Stimulated activated naive CD8-positive, alpha-beta T cell treated with anti-CD3 and anti-CD28 coated beads, Interleukin-15, amount 100 ng/mL, for 72 hours (primary cell): ENCODE measurements at regions not wholly inside any gene's neighbourhood (a gene's known extent, or its start where the extent isn't known, plus 50 kb on each side); places are given as distances from the start of the nearest gene placed in this dataset.

Experiments used
- ATAC-seq: fragments of 150-1000 bp; cut with Tn5 transposase; 2 replicates; pipeline ENCODE4 v1.10.0; 2021; ENCODE audit warnings: mild to moderate bottlenecking, moderate library complexity
- DNase-seq, 2 donors: peaks; one replicate each; pipeline ENCODE4 v3.0.0; 2021 to 2022
- H3K27ac Mint-ChIP-seq, 2 donors: one replicate each; pipeline ENCODE4 v1.8.0; 2022; ENCODE audit warnings: mild to moderate bottlenecking in 2 of 2, mixed read lengths in 2 of 2, moderate library complexity in 2 of 2
- H3K27me3 Mint-ChIP-seq: one replicate; pipeline ENCODE4 v1.8.0; 2022; ENCODE audit warnings: mixed read lengths
- H3K4me1 Mint-ChIP-seq: one replicate; pipeline ENCODE4 v1.8.0; 2022; ENCODE audit warnings: mild to moderate bottlenecking, mixed read lengths
- H3K4me3 Mint-ChIP-seq, 2 donors: one replicate each; pipeline ENCODE4 v1.8.0; 2022; ENCODE audit warnings: mild to moderate bottlenecking in 2 of 2, mixed read lengths in 2 of 2, moderate library complexity in 1 of 2
- H3K9me3 Mint-ChIP-seq, 2 donors: one replicate each; pipeline ENCODE4 v1.8.0; 2022; ENCODE audit warnings: mixed read lengths in 2 of 2

DNA sequence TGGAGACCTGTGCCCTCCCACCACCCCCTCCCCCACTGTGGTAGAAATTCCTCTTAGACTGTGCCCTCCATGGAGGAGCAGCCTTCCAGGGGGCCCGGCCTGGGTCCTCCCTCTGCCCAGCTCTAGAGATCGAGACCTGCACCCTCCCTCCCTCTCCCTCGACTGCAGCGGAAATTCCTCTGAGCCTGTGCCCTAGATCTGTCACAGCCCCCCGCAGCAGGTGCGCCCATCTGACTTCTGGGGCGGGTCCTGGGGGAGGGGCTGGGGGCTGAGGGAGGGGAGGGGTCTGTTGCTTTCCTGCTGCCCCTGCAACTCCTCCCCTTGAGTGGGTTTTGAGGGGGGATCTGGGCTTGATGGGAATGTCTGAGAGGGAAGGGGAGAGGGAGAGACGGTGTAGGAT is 177.8 kb upstream of the GSE1 start:
- no peak for DNase-seq
- Mint-ChIP-seq H3K27me3 (no peaks in the 10 kb centered on the region), H3K4me3 (no peak overlapping the region), H3K9me3 (no peaks in the 10 kb centered on the region), H3K27ac (no peak overlapping the region), H3K4me1 (peaks cover 4% of the 10 kb centered on the region)
- ATAC-seq: no peak

DNA sequence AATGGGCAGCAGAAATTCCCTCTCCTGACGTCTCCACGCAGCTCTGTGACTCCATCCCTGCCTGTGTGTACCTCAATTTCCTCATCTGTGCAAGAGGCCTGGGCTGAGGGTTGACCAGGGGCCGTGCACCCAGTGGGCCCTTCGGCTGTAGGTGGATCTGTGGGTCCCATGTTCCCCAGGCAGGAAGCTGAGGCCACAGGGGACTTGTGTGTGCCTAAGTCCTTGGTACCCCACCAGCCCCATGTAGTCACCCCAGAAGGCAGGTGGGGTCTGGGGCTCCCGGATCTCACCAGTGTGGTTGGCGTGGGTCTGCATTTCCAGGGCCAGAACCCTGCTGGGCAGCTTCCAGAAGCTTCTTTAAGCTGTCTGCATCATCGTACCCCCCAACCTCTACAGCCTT is 177.4 kb upstream of the GSE1 start:
- no peaks in the 10 kb centered on the region for H3K9me3 Mint-ChIP-seq
- no peak for ATAC-seq

DNA sequence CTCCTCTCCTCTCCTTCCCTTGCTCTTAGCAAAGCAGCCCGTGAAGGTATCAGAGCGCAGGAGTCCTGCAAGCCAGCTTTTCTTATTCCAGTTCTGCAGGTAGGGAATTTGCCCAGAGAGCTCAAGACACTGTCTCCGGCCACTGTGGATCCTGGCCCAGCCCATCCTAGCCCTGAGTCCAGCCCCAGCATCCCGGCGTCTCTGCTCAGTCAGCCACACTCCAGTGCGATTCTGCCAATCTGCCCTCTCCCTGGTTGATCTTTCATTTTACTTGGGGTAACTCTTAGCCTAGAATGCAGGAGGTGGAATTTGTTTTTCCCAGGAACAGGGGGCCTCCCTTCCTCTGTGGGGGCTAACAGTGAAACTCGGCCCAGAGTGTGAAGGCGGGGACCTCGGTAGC is 176.9 kb upstream of the GSE1 start:
- no peaks in the 10 kb centered on the region for H3K9me3 Mint-ChIP-seq
- no peaks in the 10 kb centered on the region for H3K27me3 Mint-ChIP-seq
- no peak overlapping the region for H3K4me3 Mint-ChIP-seq
- ATAC-seq (no peak), DNase-seq (no peak)
- peaks cover 4% of the 10 kb centered on the region for H3K4me1 Mint-ChIP-seq
- H3K27ac Mint-ChIP-seq: no peak overlapping the region

More for the DNA sequence above, 177.4 kb upstream of the GSE1 start:
- Mint-ChIP-seq H3K4me3 (no peak overlapping the region), H3K27me3 (no peaks in the 10 kb centered on the region), H3K4me1 (peaks cover 4% of the 10 kb centered on the region), H3K27ac (peak overlapping the region in 1 of 2 donors; percentile 53)
- DNase-seq: no peak

DNA sequence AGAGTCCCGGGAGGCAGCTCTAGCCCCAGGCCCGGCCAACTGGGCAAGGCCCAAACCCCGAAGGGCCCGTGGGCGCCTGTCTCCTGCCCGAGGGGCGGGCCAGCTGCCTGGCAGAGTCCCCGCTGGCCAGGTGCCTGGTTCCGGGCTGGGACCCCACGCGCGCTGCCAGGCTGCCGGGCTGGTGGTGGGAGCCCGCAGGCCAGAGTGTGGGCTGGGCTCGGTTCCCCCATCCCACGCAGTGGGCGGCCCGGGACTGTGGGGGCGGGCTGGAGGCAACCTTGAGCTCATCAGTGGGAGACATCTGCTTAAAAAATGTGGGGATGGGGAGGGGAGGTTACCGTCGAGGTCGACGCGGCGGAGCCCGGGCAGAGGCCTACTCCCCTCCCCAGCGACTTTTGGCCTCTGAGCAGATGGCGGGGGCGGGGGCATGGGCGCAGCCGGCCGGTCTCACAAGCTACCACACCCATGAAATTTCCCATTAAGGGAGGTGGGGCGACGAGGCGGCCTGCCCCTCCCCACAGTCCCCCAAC is 176.4 kb upstream of the GSE1 start:
- no peak overlapping the region for H3K27ac Mint-ChIP-seq
- peaks cover 4% of the 10 kb centered on the region for H3K4me1 Mint-ChIP-seq
- no peaks in the 10 kb centered on the region for H3K27me3 Mint-ChIP-seq
- no peaks in the 10 kb centered on the region for H3K9me3 Mint-ChIP-seq
- no peak overlapping the region for H3K4me3 Mint-ChIP-seq
- DNase-seq: no peak
- ATAC-seq: peak; percentile 29

DNA sequence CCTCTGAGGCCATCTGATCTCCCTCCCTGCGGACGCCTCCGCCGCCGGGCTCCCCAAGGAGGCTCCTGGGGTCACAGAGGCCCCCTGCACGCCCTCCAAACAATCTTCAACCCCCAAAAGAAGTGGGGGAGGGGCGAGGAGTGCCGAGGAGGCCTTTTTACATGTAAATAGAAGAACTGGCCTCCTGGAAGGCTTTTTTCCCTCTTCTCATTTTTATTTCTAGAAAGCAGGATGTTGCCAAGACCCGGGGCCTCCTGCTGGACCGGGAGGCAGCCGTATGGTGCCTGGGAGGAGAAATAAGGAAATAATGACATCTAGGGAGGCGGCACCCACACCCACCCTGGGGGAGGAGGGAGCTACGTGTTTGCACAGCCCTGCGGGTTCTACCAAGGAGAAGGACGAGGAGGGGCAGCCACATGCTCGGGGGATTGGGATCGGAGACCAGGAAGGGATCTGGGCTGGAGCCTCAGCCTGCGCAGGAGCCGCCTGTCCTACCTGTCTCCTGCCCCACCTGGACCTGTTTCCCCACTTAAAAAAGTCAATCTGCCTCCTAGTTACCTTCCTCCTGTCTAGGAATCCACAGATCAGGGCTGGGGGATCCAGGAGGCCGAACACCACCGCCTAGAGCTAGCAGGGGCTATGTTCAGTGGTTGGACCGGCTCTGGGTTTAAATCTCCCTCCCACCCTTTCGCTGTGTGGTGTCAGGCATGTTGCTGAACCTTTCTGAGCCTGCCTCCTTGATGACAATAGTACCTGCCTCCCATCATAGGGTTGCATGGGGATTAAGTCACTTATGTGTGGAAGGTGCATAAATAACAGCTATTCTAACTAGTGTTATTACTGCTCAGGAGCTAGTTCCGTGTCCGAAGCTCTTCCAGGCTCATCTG is 175.7 kb upstream of the GSE1 start:
- Mint-ChIP-seq H3K27me3 (no peaks in the 10 kb centered on the region), H3K9me3 (no peaks in the 10 kb centered on the region), H3K4me1 (peaks cover 4% of the 10 kb centered on the region), H3K4me3 (no peak overlapping the region), H3K27ac (no peak overlapping the region)
- ATAC-seq (peak; percentile 36), DNase-seq (no peak)

DNA sequence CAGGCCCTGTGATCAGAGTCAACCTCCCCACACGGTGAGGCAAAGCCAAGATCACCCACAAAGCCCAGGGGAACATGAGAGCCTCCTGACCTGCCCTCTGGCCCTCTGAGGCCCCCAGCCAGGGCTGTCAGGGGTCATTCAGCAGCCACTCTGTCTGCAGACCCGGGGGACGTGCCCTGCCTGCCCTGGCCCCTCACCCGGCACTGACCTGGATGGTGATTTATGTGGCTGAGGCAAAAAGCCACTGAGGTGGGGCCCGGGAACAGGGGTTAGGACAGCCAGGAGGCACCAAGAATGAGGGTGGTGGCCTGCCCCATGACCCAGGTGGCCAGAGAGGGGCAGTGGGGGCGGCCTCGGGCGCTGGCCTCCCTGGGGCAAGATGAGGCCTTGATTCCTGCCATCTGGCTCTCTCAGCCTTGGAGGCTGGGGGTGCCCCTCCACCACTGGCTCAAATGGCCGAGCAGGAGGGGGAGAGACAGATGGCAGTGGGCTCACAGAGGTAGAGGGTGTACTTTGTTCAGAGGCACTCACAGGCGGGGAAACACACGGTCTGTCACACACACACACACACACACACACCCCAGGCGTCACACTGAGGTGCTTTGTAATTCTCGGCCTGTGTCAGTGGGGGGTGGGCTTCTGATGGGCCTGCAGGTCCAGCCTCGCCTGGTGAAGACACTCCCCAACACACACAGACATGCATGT is 174.0 kb upstream of the GSE1 start:
- ATAC-seq: no peak
- Mint-ChIP-seq H3K27ac (no peak overlapping the region), H3K27me3 (no peaks in the 10 kb centered on the region)

DNA sequence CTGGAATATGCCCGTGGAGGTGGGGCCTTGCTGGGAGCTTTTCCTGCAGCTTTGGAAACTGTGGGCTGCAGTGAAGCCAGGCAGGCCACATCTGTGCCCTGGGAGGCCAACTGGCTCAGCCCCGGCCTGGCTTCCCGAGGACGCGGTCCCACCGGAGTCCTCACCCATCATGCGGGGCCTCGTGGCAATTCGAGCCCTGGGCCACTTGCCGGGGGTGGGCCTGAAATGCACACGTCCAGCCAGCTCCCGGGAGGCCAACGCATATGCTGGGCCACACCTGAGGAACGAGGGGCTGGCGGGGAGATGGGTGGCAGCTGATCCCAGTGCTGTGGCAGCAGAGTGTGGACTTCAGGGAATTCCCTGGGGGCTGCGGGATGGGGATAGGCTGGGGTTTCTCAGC is 172.4 kb upstream of the GSE1 start:
- Mint-ChIP-seq H3K4me3 (no peak overlapping the region), H3K9me3 (no peaks in the 10 kb centered on the region), H3K4me1 (peaks cover 14% of the 10 kb centered on the region), H3K27me3 (no peaks in the 10 kb centered on the region), H3K27ac (no peak overlapping the region)
- ATAC-seq (no peak), DNase-seq (no peak)

More for the DNA sequence above, 174.0 kb upstream of the GSE1 start:
- Mint-ChIP-seq H3K4me1 (peaks cover 4% of the 10 kb centered on the region), H3K4me3 (no peak overlapping the region), H3K9me3 (no peaks in the 10 kb centered on the region)
- DNase-seq: no peak

DNA sequence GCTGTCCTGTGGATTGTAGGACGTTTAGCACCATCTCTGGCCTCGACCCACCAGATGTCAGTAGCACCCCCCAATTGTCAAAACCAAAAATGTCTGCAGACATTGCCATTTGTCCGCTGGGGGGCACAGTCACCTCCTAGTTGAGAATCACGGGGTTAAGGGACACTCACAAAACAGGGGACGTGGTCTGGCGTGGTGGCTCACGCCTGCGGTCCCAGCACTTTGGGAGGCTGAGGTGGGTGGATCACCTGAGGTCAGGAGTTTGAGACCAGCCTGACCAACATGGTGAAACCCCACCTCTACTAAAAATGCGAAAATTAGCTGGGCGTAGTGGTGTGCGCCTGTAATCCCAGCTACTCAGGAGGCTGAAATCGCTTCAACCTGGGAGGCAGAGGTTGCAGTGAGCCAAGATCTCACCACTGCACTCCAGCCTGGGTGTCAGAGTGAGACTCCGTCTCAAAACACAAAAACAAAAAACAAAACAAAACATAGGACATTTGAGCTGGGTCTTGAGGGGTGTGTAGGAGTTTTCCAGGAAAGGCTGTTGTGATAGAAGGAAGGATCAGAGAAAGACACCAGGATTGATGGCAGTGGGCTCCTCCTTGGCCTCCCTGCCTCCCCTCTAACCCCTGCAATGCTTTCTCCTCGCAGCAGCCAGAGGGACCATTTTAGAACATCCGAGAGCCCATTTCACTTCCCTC is 171.8 kb upstream of the GSE1 start:
- Mint-ChIP-seq H3K9me3 (no peaks in the 10 kb centered on the region), H3K27ac (no peak overlapping the region), H3K4me3 (no peak overlapping the region), H3K4me1 (peaks cover 18% of the 10 kb centered on the region), H3K27me3 (no peaks in the 10 kb centered on the region)
- ATAC-seq: no peak
- no peak for DNase-seq

DNA sequence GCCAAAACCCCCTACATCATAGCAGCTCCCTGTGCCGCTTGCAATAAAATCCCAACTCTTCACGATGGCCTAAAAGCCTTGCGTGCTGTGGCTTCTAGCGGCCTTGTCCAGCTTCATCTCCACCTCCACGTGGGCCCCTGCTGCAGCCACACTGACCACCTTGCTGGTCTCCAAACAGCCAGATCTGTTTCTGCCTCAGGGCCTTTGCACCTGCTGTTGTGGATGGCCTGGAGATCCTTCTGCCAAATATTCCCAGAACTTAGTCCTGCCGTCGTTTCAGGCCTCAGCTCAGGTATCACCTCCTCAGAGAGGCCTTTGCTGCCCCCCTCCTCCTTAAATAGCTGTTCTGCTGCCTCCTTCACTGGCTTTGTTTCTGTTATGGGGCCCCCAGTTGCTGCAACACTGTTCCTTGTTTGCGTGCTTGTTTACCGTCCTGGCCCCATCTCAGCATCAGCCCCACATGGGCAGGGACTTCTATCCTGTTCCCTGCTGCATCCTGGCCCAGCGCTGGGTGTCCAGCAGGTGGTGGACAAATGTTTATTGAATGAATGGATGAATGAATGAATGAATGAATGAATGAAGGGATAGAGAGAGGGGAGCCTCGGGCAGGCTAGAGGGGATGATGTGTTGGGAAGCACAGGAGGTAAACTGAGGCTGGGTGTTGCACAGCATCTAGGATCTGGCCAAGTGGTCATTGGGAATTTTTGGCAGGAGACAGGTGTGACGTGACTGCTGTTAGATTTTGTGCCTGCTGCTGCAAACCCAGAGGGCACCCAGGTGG is 171.0 kb upstream of the GSE1 start:
- Mint-ChIP-seq H3K9me3 (no peaks in the 10 kb centered on the region), H3K4me3 (no peak overlapping the region)

DNA sequence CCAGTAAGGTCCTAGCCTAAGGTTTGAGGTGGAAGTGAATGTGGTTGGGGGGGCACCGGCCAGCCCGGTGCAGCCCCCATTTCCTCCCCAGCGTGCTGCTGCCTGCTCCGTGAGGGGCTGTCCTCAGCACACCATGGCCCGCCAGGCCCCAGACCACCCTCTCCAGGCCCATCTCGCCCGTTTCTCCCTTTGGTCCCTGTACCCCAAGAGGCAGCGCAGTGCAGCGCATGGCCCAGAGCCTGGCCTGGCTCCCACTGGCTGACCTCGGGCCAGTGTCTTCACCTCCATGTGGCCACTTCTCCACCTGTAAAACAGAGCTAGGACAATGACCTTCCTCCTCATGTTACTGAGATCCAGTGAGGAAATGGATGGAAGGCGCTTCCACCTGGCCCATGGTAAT is 170.0 kb upstream of the GSE1 start:
- ATAC-seq: no peak
- no peak for DNase-seq

More for the DNA sequence above, 171.0 kb upstream of the GSE1 start:
- Mint-ChIP-seq H3K27me3 (no peaks in the 10 kb centered on the region), H3K4me1 (peaks cover 26% of the 10 kb centered on the region), H3K27ac (no peak overlapping the region)
- DNase-seq: no peak
- no peak for ATAC-seq

DNA sequence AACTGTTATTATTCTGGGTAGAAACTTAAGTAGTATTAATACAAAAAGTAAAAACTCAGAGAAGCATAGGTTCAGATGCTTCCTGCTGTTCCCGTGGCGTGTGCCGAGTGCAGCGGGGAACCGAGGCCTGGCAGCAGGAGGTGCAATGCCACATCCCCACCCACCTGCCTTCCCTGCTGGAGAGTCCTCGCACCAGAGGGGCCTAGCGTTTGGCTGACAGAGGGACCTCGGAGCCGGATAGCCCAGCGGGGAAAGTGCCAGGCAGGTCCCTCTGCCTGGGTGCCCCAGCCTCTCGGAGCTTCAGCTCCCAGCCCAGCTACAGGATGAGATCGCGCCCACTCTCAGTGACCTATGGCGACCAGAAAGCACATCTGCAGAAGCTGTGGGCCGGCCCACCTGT is 169.6 kb upstream of the GSE1 start:
- Mint-ChIP-seq H3K4me3 (no peak overlapping the region), H3K9me3 (no peaks in the 10 kb centered on the region), H3K27ac (no peak overlapping the region), H3K27me3 (no peaks in the 10 kb centered on the region), H3K4me1 (peaks cover 39% of the 10 kb centered on the region)
- DNase-seq: no peak
- ATAC-seq: no peak

More for the DNA sequence above, 170.0 kb upstream of the GSE1 start:
- H3K9me3 Mint-ChIP-seq: no peaks in the 10 kb centered on the region
- H3K27ac Mint-ChIP-seq: no peak overlapping the region
- H3K4me1 Mint-ChIP-seq: peaks cover 35% of the 10 kb centered on the region
- H3K27me3 Mint-ChIP-seq: no peaks in the 10 kb centered on the region
- no peak overlapping the region for H3K4me3 Mint-ChIP-seq

DNA sequence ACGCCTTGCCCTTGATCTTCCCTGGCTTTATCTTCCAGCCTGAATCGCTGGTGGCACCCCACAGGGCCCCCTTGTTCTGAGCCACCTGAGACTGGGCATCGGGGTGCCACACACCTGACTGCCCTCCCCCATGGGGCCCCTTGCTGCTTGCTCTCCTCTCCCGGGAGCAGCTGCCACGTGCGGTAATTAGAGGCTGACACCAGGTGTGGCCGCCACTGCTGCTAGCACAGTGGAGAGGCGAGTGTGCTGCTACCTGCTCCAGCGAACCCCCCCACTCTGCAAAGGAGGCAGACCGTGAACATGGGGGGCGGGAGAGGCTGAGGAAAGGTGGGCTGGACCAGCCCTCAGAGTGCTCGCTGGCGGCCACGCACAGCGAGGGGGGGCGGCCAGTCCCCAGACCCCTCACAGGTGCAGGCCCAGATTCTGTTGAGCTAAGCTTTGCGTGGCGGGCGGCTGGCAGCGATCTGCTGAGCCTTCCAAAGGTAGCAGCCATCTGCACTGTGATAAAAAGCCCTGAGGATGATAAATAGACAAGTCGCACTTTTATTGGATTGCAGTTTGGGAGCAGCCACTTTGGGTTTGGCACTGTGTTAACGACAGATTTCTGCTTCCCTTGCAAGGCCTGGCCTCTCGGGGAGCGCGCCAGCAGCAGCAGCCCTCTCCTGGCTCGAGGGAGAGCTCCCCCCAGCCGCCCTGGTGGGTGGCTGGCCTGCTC is 167.9 kb upstream of the GSE1 start:
- H3K4me1 Mint-ChIP-seq: peaks cover 55% of the 10 kb centered on the region
- no peak overlapping the region for H3K4me3 Mint-ChIP-seq
- no peak overlapping the region for H3K27ac Mint-ChIP-seq
- H3K9me3 Mint-ChIP-seq: no peaks in the 10 kb centered on the region
- DNase-seq: no peak
- H3K27me3 Mint-ChIP-seq: no peaks in the 10 kb centered on the region
- ATAC-seq: no peak

DNA sequence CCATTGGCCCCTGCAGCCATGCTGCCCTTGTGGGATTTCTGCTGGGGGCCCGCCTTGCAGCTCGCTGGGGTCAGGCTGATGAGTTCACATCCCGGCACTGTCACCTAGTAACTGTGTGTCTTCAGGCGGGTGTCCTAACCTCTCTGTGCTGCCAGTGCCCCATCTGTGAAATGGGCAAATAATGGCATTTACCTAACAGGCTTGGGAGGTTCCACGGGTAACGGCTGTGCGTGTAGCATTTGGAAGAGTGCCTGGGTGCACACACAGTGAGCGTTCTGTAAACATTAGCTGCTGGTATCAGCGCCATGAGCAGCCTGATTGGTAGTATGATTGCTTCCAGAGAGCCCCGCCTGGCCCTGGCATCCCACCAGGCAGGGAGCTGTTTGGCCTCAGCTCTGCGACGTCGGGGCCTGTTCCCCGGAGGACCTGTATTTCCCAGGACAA is 167.3 kb upstream of the GSE1 start:
- no peak overlapping the region for H3K4me3 Mint-ChIP-seq
- H3K27ac Mint-ChIP-seq: no peak overlapping the region
- no peaks in the 10 kb centered on the region for H3K9me3 Mint-ChIP-seq
- H3K27me3 Mint-ChIP-seq: no peaks in the 10 kb centered on the region
- peaks cover 56% of the 10 kb centered on the region for H3K4me1 Mint-ChIP-seq
- ATAC-seq (no peak), DNase-seq (no peak)

DNA sequence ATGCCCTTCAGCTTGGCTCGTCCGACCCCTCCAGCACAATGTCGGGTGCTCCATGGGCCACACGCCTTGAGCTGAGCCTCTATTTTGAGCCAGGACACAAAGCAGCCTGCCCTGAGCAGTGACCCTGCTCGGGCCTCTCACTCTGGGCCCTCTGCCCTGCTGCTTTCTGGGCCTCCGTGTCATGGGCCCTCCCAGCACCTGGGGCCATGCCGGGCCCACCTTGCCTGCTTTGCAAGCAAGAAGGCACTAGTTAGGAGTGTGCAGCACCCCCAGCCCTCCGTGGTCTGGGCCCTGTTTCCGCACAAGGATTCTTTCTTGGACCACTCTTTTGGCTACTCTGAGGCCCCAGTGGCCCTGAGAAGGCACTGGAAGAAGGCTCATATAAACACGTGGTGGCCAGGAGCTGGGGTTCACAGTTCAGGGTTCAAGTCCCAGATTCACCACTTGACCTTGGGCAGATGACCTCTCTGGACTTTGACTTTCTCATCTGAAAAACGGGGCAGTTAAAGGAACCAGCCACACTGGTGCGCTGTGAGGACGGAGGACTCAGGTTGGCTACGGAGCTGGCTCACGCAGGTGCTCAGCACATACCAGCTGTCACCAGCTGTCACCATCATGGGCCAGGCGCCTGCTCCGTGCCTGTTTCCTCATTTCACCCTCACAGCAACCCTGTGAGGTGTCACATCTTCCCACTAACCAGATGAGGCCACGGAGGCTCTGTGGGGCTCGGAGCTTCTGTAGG is 166.0 kb upstream of the GSE1 start:
- H3K4me1 Mint-ChIP-seq: peaks cover 69% of the 10 kb centered on the region
- no peak overlapping the region for H3K4me3 Mint-ChIP-seq
- no peaks in the 10 kb centered on the region for H3K27me3 Mint-ChIP-seq
- no peaks in the 10 kb centered on the region for H3K9me3 Mint-ChIP-seq
- ATAC-seq (no peak), DNase-seq (no peak)
- H3K27ac Mint-ChIP-seq: peak overlapping the region in 1 of 2 donors; percentile 28
